ENCODE measurements at regions not wholly inside any gene's neighbourhood (a gene's known extent, or its start where the extent isn't known, plus 50 kb on each side); places are given as distances from the start of the nearest gene placed in this dataset.

- DNase-seq, result no peak
Observed at GRCh38 chr7:3197567-3198213, 103.4 kb upstream of the SDK1 start.

GRCh38 chr7:3198316-3198715 is 102.7 kb upstream of the SDK1 start:
- no peak for DNase-seq

- DNase-seq, result no peak
Observed at GRCh38 chr7:3200504-3200903, 100.5 kb upstream of the SDK1 start.

- DNase-seq, result no peak
Observed at GRCh38 chr7:3201306-3201705, 99.7 kb upstream of the SDK1 start.

- DNase-seq, result no peak
Observed at GRCh38 chr7:3201937-3202710, 98.9 kb upstream of the SDK1 start.

GRCh38 chr7:3204526-3204925 is 96.5 kb upstream of the SDK1 start:
- DNase-seq, result no peak

GRCh38 chr7:3206101-3206500 is 95.0 kb upstream of the SDK1 start:
- DNase-seq, result no peak

- peak; percentile 44 for DNase-seq
Observed at GRCh38 chr7:3206771-3207191, 94.3 kb upstream of the SDK1 start.

GRCh38 chr7:3207387-3207902 is 93.6 kb upstream of the SDK1 start:
- no peak for DNase-seq

GRCh38 chr7:3210531-3210930 is 90.5 kb upstream of the SDK1 start:
- DNase-seq, result no peak

GRCh38 chr7:3214090-3214413 is 87.0 kb upstream of the SDK1 start:
- DNase-seq, result no peak

- DNase-seq, result no peak
Observed at GRCh38 chr7:3215624-3216585, 85.1 kb upstream of the SDK1 start.

- DNase-seq, result no peak
Observed at GRCh38 chr7:3217166-3217565, 83.9 kb upstream of the SDK1 start.

GRCh38 chr7:3218411-3219225 is 82.4 kb upstream of the SDK1 start:
- no peak for DNase-seq

- DNase-seq, result no peak
Observed at GRCh38 chr7:3229904-3230470, 71.1 kb upstream of the SDK1 start.

- DNase-seq, result no peak
Observed at GRCh38 chr7:3230908-3231307, 70.1 kb upstream of the SDK1 start.

GRCh38 chr7:3232228-3232627 is 68.8 kb upstream of the SDK1 start:
- DNase-seq, result no peak

- DNase-seq, result no peak
Observed at GRCh38 chr7:3233301-3233700, 67.8 kb upstream of the SDK1 start.

GRCh38 chr7:3234051-3234450 is 67.0 kb upstream of the SDK1 start:
- DNase-seq, result no peak

- no peak for DNase-seq
Observed at GRCh38 chr7:3234851-3235250, 66.2 kb upstream of the SDK1 start.

GRCh38 chr7:3235322-3235721 is 65.7 kb upstream of the SDK1 start:
- DNase-seq, result no peak

GRCh38 chr7:3236268-3236667 is 64.8 kb upstream of the SDK1 start:
- no peak for DNase-seq

All from NCI-H2171 (cell line).